OCI-LY1 (cell line): ENCODE measurements at regions not wholly inside any gene's neighbourhood (a gene's known extent, or its start where the extent isn't known, plus 50 kb on each side); places are given as distances from the start of the nearest gene placed in this dataset.

Experiments
- H2AFZ ChIP-seq: fragments of 200-600 bp; sonication (generic), shearing (Covaris generic); 2 replicates; pipeline ENCODE4 v1.6.0; 2014; ENCODE audit warnings: antibody characterized with exemption, mild to moderate bottlenecking, low read length
- H3F3A ChIP-seq: fragments of 200-600 bp; sonication (generic), shearing (Covaris generic); 2 replicates; pipeline ENCODE4 v1.6.0; 2014; ENCODE audit warnings: mild to moderate bottlenecking, antibody characterized with exemption, low read length, moderate library complexity; ENCODE audit not compliant: insufficient read depth
- H3K27ac ChIP-seq: fragments of 200-600 bp; sonication (generic); 2 replicates; pipeline ENCODE4 v1.5.1; 2014; ENCODE audit warnings: low read length, mixed run types, mild to moderate bottlenecking, low read depth; ENCODE audit not compliant: poor library complexity, severe bottlenecking
- H3K27me3 ChIP-seq: fragments of 200-600 bp; sonication (generic); 2 replicates; pipeline ENCODE4 v1.6.0; 2014; ENCODE audit warnings: antibody characterized with exemption, mild to moderate bottlenecking, low read length, moderate library complexity; ENCODE audit not compliant: insufficient read depth
- H3K36me3 ChIP-seq: fragments of 200-600 bp; sonication (generic); 2 replicates; pipeline ENCODE4 v1.6.1; 2014; ENCODE audit warnings: mild to moderate bottlenecking, antibody characterized with exemption, low read length, moderate library complexity, mixed read lengths; ENCODE audit not compliant: insufficient read depth
- H3K4me1 ChIP-seq: fragments of 200-600 bp; sonication (generic); 2 replicates; pipeline ENCODE4 v1.5.1; 2014; ENCODE audit warnings: mild to moderate bottlenecking, low read length, moderate library complexity; ENCODE audit not compliant: insufficient read depth, severe bottlenecking
- H3K4me2 ChIP-seq: fragments of 200-600 bp; sonication (generic), shearing (Covaris generic); 2 replicates; pipeline ENCODE4 v1.6.1; 2014; ENCODE audit warnings: low read length
- H3K4me3 ChIP-seq: fragments of 200-600 bp; sonication (generic); 2 replicates; pipeline ENCODE4 v1.5.1; 2014; ENCODE audit warnings: low read length, low read depth, mild to moderate bottlenecking, mixed read lengths; ENCODE audit not compliant: poor library complexity, severe bottlenecking
- H3K79me2 ChIP-seq: fragments of 200-600 bp; shearing (Covaris generic); 2 replicates; pipeline ENCODE4 v1.6.1; 2016; ENCODE audit warnings: mixed run types, low read length, mixed read lengths; ENCODE audit not compliant: insufficient read depth
- H3K9ac ChIP-seq: fragments of 200-600 bp; sonication (generic), shearing (Covaris generic); 2 replicates; pipeline ENCODE4 v1.6.1; 2014; ENCODE audit warnings: mild to moderate bottlenecking, low read length, mixed read lengths
- H3K9me2 ChIP-seq: fragments of 200-600 bp; sonication (generic), shearing (Covaris generic); 2 replicates; pipeline ENCODE4 v1.6.1; 2014; ENCODE audit warnings: low read depth, mild to moderate bottlenecking, low read length, mixed read lengths
- H3K9me3 ChIP-seq: fragments of 200-600 bp; shearing (Covaris generic); 2 replicates; pipeline ENCODE4 v1.6.1; 2014; ENCODE audit warnings: low read length, mixed read lengths
- H4K20me1 ChIP-seq: fragments of 200-600 bp; sonication (generic), shearing (Covaris generic); 2 replicates; pipeline ENCODE4 v1.6.0; 2016; ENCODE audit warnings: mild to moderate bottlenecking, low read length; ENCODE audit not compliant: insufficient read depth
- EZH2 ChIP-seq: fragments of 200-600 bp; sonication (generic), shearing (Covaris generic); IDR thresholded peaks from 2 replicates; pipeline ENCODE4 v1.8.0; 2017; ENCODE audit warnings: borderline replicate concordance, mixed run types, mild to moderate bottlenecking, antibody characterized with exemption, low read length, moderate library complexity, mixed read lengths
- TF ChIP-seq, protein P1 (sequence below): fragments of 200-600 bp; sonication (generic), shearing (Covaris generic); IDR thresholded peaks from 2 replicates; pipeline ENCODE4 v1.5.1; 2017; ENCODE audit warnings: mild to moderate bottlenecking, antibody characterized with exemption, low read length, moderate library complexity, mixed read lengths

- Histone ChIP-seq H3F3A (no peaks in the 10 kb centered on the region), H4K20me1 (no peaks in the 10 kb centered on the region), H3K9me2 (no peaks in the 10 kb centered on the region), H3K27me3 (no peaks in the 10 kb centered on the region), H3K9me3 (no peaks in the 10 kb centered on the region), H3K36me3 (no peaks in the 10 kb centered on the region), H2AFZ (no peak overlapping the region), H3K27ac (no peak overlapping the region), H3K9ac (no peak overlapping the region), H3K4me2 (no peak overlapping the region), H3K4me1 (no peaks in the 10 kb centered on the region), H3K4me3 (no peak overlapping the region), H3K79me2 (no peaks in the 10 kb centered on the region)
- no peak for TF ChIP-seq EZH2
- TF ChIP-seq, protein P1, sequence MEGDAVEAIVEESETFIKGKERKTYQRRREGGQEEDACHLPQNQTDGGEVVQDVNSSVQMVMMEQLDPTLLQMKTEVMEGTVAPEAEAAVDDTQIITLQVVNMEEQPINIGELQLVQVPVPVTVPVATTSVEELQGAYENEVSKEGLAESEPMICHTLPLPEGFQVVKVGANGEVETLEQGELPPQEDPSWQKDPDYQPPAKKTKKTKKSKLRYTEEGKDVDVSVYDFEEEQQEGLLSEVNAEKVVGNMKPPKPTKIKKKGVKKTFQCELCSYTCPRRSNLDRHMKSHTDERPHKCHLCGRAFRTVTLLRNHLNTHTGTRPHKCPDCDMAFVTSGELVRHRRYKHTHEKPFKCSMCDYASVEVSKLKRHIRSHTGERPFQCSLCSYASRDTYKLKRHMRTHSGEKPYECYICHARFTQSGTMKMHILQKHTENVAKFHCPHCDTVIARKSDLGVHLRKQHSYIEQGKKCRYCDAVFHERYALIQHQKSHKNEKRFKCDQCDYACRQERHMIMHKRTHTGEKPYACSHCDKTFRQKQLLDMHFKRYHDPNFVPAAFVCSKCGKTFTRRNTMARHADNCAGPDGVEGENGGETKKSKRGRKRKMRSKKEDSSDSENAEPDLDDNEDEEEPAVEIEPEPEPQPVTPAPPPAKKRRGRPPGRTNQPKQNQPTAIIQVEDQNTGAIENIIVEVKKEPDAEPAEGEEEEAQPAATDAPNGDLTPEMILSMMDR, result no peak
Observed at GRCh38 chr6:76472858-76473257, 400.4 kb upstream of the IMPG1 start.

DNA sequence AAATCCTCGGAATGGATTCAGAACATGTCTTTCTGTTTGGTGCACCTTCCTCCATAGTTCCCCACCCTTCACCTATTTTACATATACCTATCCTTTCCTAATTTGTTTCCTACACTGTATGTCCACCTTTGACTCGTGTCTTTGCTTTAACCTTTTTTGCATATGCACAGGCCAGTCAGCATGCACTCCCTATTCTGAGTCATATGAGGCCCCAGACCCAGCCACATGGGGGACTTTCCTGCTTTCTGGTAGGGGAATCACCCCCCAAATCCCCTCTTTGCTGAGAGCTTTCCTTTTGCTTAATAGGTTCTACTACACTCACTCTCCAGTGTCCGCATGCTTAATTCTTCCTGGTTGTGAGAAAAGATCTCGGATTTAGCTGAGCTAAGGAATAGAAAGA lies 393.8 kb upstream of the IMPG1 start:
- no peak for TF ChIP-seq EZH2
- TF ChIP-seq, protein P1, result no peak
- Histone ChIP-seq H3K27ac (no peak overlapping the region), H3K9me3 (no peaks in the 10 kb centered on the region), H2AFZ (no peak overlapping the region), H4K20me1 (no peaks in the 10 kb centered on the region), H3K27me3 (no peaks in the 10 kb centered on the region), H3F3A (no peaks in the 10 kb centered on the region), H3K4me3 (no peak overlapping the region), H3K4me1 (no peaks in the 10 kb centered on the region), H3K36me3 (no peaks in the 10 kb centered on the region), H3K9ac (no peak overlapping the region), H3K4me2 (no peak overlapping the region), H3K79me2 (no peaks in the 10 kb centered on the region), H3K9me2 (no peaks in the 10 kb centered on the region)

- Histone ChIP-seq H3K9me2 (no peaks in the 10 kb centered on the region), H3K4me2 (no peak overlapping the region), H3K36me3 (no peaks in the 10 kb centered on the region), H3K9me3 (no peaks in the 10 kb centered on the region), H3K4me1 (no peaks in the 10 kb centered on the region), H3K27me3 (no peaks in the 10 kb centered on the region), H3F3A (no peaks in the 10 kb centered on the region), H3K79me2 (no peaks in the 10 kb centered on the region), H3K27ac (no peak overlapping the region), H3K4me3 (no peak overlapping the region), H4K20me1 (no peaks in the 10 kb centered on the region), H3K9ac (no peak overlapping the region), H2AFZ (no peak overlapping the region)
- TF ChIP-seq, protein P1, result no peak
- no peak for TF ChIP-seq EZH2
Observed at GRCh38 chr6:76465410-76465809, 392.9 kb upstream of the IMPG1 start.
